ACHN (cell line): ENCODE measurements at regions not wholly inside any gene's neighbourhood (a gene's known extent, or its start where the extent isn't known, plus 50 kb on each side); places are given as distances from the start of the nearest gene placed in this dataset.
"Not testable (repeated sequence)": the region's sequence is repeated elsewhere in the genome, so short reads cannot be mapped to it uniquely, and the experiment has no call there.

Experiments
- DNase-seq: peaks from one replicate; pipeline ENCODE4 v3.0.0-alpha.2; 2015
- in situ Hi-C: cut with HindIII; loops from 2 replicates; pipeline ENCODE4 v1.10.0; 2017; ENCODE audit warnings: low sequenced_read_pairs, low pct_ligation_motif_present, low pct_unique_long_range_greater_than_20kb

GRCh38 chr13:61913183-61913582 lies 497.5 kb upstream of the PCDH20 start:
- in situ Hi-C loops, result no loop called here
- DNase-seq, result peak; percentile 7

GRCh38 chr13:61908906-61909615 lies 493.4 kb upstream of the PCDH20 start:
- in situ Hi-C loops, result no loop called here
- DNase-seq, result no peak

DNA sequence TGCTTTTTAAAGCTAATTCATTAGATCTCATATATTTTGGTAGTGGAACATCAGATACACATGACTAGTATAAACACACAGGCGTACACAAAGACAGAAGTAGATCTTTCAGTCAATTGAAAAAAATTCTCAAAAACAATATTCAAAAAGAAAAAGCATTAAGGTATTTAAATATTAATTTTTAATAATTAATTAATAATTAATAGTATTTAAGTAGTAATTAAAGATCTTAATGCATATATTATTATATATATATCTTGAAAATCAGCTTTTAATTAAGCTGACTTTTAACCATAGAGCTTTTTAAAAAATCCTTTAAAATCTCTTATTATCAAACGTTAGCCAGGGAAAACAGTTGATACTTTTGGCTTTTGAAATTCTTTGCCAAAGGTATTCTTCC lies 489.4 kb upstream of the PCDH20 start:
- in situ Hi-C loops, result no loop called here
- DNase-seq, result no peak

DNA sequence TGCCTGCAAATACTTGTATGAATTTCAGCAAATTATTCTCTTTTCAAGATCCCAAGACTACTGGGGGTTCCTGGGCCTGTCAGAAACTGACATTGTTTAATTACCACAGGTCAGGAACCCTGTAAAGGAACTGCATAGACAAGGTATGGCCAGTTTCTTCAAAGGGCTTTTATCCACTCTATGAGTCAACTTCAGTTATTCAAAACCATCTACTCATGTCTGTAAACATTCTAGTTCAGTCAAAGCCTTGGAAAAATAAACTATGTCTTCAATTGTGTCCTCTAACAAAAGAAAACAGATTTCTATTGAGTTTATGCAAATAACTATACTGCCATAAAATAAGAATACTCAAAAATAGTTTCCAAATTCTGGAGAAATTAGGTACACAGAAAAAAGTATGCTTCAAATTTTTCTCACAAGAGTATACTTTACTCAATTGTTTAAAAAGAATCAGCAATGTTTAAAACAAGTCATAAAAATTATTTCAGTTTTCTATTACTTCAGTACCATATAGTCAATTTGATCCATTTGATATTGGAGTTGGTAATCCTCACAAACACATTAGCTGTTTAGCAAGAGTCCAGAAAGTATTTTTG lies 486.4 kb upstream of the PCDH20 start:
- in situ Hi-C loops, result no loop called here
- DNase-seq, result no peak

DNA sequence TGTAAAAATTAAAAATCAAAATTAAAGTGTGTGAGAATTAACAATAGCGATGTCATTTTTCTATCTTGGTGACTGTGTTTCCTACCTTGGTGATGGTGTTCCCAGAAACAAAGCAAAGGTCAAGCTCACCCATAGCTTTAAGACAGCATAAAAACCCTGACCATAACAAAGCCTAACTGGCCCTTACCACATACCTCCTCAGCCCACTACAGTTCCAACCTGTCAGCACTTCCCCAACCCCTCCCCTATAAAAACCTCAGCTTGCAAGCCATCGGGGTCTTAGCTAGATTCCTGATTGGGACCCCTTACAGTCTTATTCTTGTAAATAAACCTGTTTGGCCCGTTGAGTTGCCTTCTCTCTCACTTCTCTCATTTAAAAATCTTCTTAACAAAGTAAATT lies 484.4 kb upstream of the PCDH20 start:
- DNase-seq, result no peak
- in situ Hi-C loops, result no loop called here

- DNase-seq, result no peak
- in situ Hi-C loops, result no loop called here
These were observed 482.6 kb upstream of the PCDH20 start for GRCh38 chr13:61898207-61898606.

GRCh38 chr13:61891401-61891800 lies 475.8 kb upstream of the PCDH20 start:
- DNase-seq, result no peak
- in situ Hi-C loops, result no loop called here

DNA sequence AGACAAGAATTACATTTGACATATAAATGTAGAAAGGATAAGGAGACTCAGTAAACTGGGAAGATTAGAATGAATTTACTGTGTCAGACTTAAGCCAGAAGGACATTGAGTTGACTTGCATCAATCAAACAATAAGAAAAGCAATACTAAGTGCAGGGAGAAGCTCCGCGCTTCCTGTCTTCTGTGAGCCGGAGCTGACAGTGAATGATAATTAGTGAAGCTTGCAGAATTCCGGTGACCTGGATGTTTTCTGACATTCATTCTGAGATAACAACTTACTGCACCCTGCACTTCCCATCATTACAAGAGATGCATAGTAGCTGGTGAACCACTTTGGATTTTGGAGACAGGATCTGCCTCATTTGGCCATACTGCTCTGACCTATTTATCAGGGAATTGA lies 469.2 kb upstream of the PCDH20 start:
- no peak for DNase-seq
- in situ Hi-C loops, result no loop called here

GRCh38 chr13:61880578-61881283 lies 465.1 kb upstream of the PCDH20 start:
- peak; percentile 14 for DNase-seq
- in situ Hi-C loops, result no loop called here

GRCh38 chr13:61878565-61878964 lies 462.9 kb upstream of the PCDH20 start:
- in situ Hi-C loops, DNase-seq: not testable (repeated sequence)

GRCh38 chr13:61874970-61875579 lies 459.4 kb upstream of the PCDH20 start:
- in situ Hi-C loops, result no loop called here
- no peak for DNase-seq

- DNase-seq, result no peak
- in situ Hi-C loops, result no loop called here
These were observed 458.1 kb upstream of the PCDH20 start for GRCh38 chr13:61873717-61874116.

- in situ Hi-C loops, result no loop called here
- no peak for DNase-seq
These were observed 441.5 kb upstream of the PCDH20 start for GRCh38 chr13:61857198-61857597.

DNA sequence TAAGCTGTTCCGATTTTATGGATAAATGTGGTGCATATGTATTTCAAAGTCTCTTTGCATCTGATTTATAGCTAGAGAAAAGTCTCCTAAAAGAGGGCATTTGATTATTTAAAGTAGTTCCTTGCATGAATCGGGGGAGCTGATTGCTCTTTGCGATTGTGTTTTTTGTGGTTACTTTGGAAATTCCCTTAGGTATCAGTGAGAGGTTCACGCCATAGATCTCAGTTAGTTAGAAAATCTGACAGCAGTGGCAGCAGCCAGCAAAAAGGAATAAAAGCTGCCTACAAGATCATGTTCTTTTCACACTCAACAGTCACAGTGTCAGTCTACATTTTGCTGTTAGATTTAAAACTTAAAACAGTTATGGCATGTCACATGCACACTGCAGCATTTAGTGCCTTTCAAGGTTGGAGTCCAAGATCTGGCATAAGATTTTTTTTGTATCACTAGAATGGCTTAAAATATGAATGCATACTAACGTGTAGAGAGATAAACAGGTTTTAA lies 436.5 kb upstream of the PCDH20 start:
- in situ Hi-C loops, result no loop called here
- DNase-seq, result no peak

DNA sequence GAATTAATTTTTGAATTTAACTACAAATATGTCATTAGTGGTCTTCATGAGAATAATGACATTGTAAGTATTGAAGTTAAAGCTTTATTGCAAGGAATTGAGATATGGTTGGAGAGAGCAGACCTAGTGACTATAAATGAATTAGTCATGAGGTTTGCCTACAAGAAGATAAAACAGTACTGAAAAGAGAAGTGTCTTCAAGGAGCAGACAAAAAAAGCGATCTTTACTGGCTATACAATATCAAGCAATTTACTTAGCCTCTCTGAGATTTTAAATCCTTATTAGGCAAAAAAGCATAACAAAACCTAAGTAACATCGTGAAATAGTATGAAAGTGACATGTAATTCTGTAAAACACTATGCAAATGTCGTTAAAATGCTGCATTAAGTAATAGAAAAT lies 435.1 kb upstream of the PCDH20 start:
- no peak for DNase-seq
- in situ Hi-C loops, result no loop called here

DNA sequence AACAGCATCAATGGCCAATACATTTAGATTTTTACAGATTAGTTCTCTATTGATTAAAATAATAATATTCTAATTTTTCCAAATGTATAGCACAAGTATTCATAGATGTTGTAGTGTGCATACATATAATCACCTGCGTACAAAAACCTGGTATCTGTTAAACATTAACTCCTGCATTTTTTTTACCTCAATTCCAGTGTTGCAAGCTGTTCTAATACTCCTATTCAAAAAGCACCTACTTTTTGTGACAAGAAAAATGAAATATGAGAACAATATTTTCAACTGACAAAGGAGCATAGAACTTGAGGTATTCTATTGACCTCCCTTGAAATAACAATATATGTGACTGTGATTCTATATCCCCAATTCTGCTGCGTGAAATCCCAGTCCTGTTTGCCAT lies 422.9 kb upstream of the PCDH20 start:
- no peak for DNase-seq
- in situ Hi-C loops, result no loop called here

DNA sequence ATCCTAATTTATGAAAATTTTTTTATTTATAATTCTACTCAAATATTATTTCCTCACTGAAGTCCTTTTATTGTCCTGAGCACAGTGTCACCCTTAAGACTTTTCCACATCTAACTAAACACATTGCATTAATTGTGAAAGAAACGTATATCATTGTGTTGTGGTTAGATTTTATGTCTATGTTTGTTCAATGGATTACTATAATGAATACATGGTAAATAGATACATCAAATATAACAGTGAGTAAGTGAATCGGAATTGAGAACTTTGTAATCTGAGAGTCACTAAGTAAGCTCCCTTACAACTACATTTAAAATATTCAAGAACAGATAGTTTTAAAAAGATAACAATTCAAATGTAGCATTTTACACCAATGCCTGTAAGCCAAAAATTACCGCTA lies 417.6 kb upstream of the PCDH20 start:
- in situ Hi-C loops, result no loop called here
- DNase-seq, result no peak

DNA sequence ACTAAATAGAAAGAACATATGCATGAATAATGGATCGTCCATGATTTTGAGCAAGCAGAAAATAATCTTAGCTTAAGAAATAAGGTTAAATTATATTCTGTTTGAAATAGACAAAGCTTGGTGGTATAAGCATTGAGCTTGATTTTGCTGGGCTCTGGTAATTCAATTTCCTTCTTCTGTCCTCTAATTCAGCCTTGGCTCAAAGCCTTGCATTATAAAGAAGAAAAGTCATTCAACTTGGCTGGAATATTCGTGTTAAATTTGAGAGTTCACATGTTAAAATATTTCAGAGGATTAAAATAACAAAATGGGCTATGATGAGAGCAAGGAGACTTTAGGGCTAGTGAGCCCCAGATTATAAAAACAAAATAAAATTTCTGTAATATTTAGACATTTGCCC lies 415.4 kb upstream of the PCDH20 start:
- no peak for DNase-seq
- in situ Hi-C loops, result no loop called here

DNA sequence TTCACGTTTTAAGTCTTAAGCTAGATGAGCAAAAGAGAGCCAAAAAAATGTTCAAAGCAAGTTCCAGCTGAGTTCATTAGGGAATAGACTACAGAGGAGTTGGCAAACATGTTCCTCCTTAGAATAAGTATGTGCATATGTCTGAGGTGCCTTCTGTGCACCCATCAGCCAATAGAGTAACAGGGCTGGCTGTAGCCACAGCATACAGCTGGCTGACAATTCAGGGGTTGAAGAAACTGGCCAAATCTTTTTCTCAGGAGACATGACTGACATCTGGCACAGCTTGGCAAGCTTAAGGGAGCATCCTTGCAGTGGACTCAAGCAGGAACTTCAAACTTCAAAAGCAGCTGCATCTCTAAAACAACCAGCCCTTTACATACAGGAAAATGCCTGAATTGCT lies 414.8 kb upstream of the PCDH20 start:
- DNase-seq, result no peak
- in situ Hi-C loops, result no loop called here
